Activated naive CD8-positive, alpha-beta T cell treated with anti-CD3 and anti-CD28 coated beads, Interleukin-2, amount 50 U/mL, for 24 hours (primary cell): ENCODE measurements at regions not wholly inside any gene's neighbourhood (a gene's known extent, or its start where the extent isn't known, plus 50 kb on each side); places are given as distances from the start of the nearest gene placed in this dataset.

Source experiments
- ATAC-seq: fragments of 150-1000 bp; cut with Tn5 transposase; one replicate; pipeline ENCODE4 v1.10.0; 2021
- DNase-seq: peaks from one replicate; pipeline ENCODE4 v3.0.0; 2021
- H3K27ac Mint-ChIP-seq: one replicate; pipeline ENCODE4 v1.8.0; 2021; ENCODE audit warnings: mild to moderate bottlenecking, mixed read lengths
- H3K27me3 Mint-ChIP-seq: one replicate; pipeline ENCODE4 v1.8.0; 2021; ENCODE audit warnings: mixed read lengths
- H3K36me3 Mint-ChIP-seq: one replicate; pipeline ENCODE4 v1.8.0; 2021; ENCODE audit warnings: low read depth, mixed read lengths
- H3K4me1 Mint-ChIP-seq: one replicate; pipeline ENCODE4 v1.8.0; 2021; ENCODE audit warnings: mixed read lengths
- H3K4me3 Mint-ChIP-seq: one replicate; pipeline ENCODE4 v1.8.0; 2021; ENCODE audit warnings: mild to moderate bottlenecking, moderate library complexity, mixed read lengths
- H3K9me3 Mint-ChIP-seq: one replicate; pipeline ENCODE4 v1.8.0; 2021; ENCODE audit warnings: mixed read lengths

- H3K27me3 Mint-ChIP-seq, result no peaks in the 10 kb centered on the region
- ATAC-seq, result no peak
- no peak for DNase-seq
- no peak overlapping the region for H3K4me3 Mint-ChIP-seq
- H3K4me1 Mint-ChIP-seq, result no peaks in the 10 kb centered on the region
- H3K36me3 Mint-ChIP-seq, result no peaks in the 10 kb centered on the region
- H3K9me3 Mint-ChIP-seq, result peaks cover 29% of the 10 kb centered on the region
- no peak overlapping the region for H3K27ac Mint-ChIP-seq
Observed at GRCh38 chr11:70948398-70948797, 304.0 kb downstream of the SHANK2 start.

GRCh38 chr11:70948855-70949531 lies 303.4 kb downstream of the SHANK2 start:
- DNase-seq, result no peak
- no peaks in the 10 kb centered on the region for H3K4me1 Mint-ChIP-seq
- H3K27ac Mint-ChIP-seq, result no peak overlapping the region
- H3K9me3 Mint-ChIP-seq, result peaks cover 23% of the 10 kb centered on the region
- H3K27me3 Mint-ChIP-seq, result no peaks in the 10 kb centered on the region
- ATAC-seq, result no peak
- no peak overlapping the region for H3K4me3 Mint-ChIP-seq
- H3K36me3 Mint-ChIP-seq, result no peaks in the 10 kb centered on the region

DNA sequence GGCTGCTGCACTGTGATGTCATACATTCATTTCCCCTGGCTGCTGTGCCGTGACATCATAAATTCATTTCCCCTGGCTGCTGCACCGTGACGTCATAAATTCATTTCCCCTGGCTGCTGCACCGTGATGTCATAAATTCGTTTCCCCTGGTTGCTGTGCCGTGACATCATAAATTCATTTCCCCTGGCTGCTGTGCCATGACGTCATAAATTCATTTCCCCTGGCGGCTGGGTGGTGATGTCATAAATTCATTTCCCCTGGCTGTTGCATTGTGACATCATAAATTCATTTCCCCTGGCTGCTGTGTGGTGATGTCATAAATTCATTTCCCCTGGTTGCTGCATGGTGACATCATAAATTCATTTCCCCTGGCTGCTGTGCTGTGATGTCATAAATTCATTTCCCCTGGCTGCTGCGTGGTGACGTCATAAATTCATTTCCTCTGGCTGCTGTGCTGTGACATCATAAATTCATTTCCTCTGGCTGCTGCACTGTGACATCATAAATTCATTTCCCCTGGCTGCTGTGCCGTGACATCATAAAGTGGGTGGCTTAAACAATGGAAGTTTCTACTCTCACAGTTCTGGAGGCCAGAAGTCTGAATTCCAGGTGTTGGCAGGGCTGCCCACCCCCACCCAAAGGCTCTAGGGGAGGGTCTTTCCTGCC lies 301.1 kb downstream of the SHANK2 start:
- ATAC-seq (no peak), DNase-seq (no peak)
- no peak overlapping the region for H3K4me3 Mint-ChIP-seq
- H3K9me3 Mint-ChIP-seq, result peaks cover 14% of the 10 kb centered on the region
- H3K27ac Mint-ChIP-seq, result no peak overlapping the region
- H3K36me3 Mint-ChIP-seq, result no peaks in the 10 kb centered on the region
- no peaks in the 10 kb centered on the region for H3K27me3 Mint-ChIP-seq
- no peaks in the 10 kb centered on the region for H3K4me1 Mint-ChIP-seq

DNA sequence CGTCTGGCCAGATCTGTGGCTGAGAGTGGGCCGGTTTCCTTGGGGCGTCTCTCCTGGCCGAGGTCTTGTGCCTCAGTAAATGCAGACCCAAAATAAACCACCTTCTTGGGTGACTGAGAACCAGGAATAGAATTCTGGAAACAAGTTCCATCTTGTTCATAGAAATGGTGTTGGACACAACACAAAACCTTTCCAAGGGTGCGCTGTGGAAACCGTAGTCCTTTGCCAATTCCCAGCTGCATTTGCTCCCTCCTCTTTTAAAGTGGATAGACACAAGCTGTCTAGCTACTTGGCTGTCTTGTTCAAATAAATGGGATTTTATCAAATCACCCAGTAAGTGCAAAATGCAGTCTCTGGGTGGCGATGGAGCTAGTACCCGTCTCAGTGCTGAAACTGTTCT lies 300.2 kb downstream of the SHANK2 start:
- Mint-ChIP-seq H3K27ac (no peak overlapping the region), H3K36me3 (no peaks in the 10 kb centered on the region), H3K9me3 (peaks cover 14% of the 10 kb centered on the region), H3K4me3 (no peak overlapping the region), H3K27me3 (no peaks in the 10 kb centered on the region), H3K4me1 (no peaks in the 10 kb centered on the region)
- ATAC-seq (no peak), DNase-seq (no peak)

DNA sequence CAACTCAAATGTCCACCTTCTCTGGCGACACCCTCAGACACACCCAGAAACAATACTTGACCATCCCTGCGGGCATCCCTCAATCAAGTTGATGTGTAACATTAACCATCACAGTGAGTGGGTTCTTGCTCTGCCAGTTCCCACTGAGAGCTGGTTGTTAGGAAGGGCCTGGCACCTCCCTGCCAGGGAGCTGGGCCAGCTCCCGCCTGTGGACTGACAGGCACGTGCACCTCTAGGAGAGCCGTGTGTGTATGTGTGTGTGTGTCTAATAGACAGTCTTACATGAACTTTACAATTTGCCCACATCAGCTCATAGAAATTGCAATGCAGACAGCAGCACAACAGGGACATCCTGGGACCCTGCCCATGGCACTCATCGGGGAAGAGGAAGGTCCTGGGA lies 298.7 kb downstream of the SHANK2 start:
- no peaks in the 10 kb centered on the region for H3K4me1 Mint-ChIP-seq
- H3K9me3 Mint-ChIP-seq, result peaks cover 10% of the 10 kb centered on the region
- H3K4me3 Mint-ChIP-seq, result no peak overlapping the region
- no peak overlapping the region for H3K27ac Mint-ChIP-seq
- no peaks in the 10 kb centered on the region for H3K27me3 Mint-ChIP-seq
- no peak for DNase-seq
- no peak for ATAC-seq
- H3K36me3 Mint-ChIP-seq, result no peaks in the 10 kb centered on the region

DNA sequence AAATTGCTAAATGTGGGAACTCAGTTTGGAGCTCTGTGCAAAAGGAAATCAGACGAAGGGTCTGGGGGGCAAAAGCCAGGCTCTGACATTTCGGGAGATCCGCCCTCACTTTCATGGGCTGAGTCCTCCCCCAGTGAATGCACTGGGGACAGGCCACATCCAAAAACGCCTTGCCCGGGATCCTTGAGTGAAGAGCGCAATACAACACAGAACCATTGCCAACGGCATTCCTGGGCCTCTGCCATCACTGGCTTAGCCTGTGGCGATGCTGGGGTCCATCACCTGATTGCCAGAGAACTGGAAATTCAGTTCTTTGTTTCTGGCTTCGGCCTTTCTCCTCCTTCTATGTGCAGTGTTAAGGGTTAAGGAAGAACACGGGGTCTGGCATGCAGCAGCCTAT lies 297.9 kb downstream of the SHANK2 start:
- DNase-seq (no peak), ATAC-seq (no peak)
- H3K27me3 Mint-ChIP-seq, result no peaks in the 10 kb centered on the region
- no peak overlapping the region for H3K4me3 Mint-ChIP-seq
- H3K4me1 Mint-ChIP-seq, result no peaks in the 10 kb centered on the region
- H3K9me3 Mint-ChIP-seq, result peaks cover 10% of the 10 kb centered on the region
- no peaks in the 10 kb centered on the region for H3K36me3 Mint-ChIP-seq
- H3K27ac Mint-ChIP-seq, result no peak overlapping the region
